ENCODE measurements at regions not wholly inside any gene's neighbourhood (a gene's known extent, or its start where the extent isn't known, plus 50 kb on each side); places are given as distances from the start of the nearest gene placed in this dataset.

DNA sequence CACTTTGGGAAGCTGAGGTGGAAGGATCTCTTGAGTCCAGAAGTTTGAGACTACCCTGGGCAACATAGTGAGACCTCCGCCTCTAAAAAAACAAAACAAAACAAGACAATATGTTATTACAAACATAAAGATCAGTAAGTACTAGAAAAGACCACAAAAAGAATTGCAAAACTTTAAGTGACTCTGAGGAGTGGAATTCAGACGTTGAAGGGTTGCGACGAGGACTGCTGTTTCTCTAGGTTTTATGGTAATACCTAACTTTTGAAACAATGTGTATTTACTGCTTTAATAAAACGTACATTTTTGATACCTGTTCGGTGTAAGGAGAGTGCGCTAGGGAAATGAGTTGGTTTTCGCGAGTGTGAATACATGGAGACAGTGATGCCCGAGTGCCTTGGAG is 250.4 kb downstream of the GATA3 start:
- TF ChIP-seq RARB (CRISPR knock-in tag; IDR thresholded peaks at IDR 0.05): no peak
- TF ChIP-seq ZC3H10 (CRISPR knock-in tag; IDR thresholded peaks at IDR 0.05): no peak
- TF ChIP-seq PATZ1 (CRISPR knock-in tag; IDR thresholded peaks at IDR 0.05; ENCODE audit: borderline replicate concordance): no peak
- no peak for TF ChIP-seq TOX (CRISPR knock-in tag; IDR thresholded peaks at IDR 0.05; ENCODE audit: borderline replicate concordance)
- no peak for TF ChIP-seq OSR1 (CRISPR knock-in tag; IDR thresholded peaks at IDR 0.05)
- TF ChIP-seq ISL1 (CRISPR knock-in tag; IDR thresholded peaks at IDR 0.05): no peak
- TF ChIP-seq, protein P1, sequence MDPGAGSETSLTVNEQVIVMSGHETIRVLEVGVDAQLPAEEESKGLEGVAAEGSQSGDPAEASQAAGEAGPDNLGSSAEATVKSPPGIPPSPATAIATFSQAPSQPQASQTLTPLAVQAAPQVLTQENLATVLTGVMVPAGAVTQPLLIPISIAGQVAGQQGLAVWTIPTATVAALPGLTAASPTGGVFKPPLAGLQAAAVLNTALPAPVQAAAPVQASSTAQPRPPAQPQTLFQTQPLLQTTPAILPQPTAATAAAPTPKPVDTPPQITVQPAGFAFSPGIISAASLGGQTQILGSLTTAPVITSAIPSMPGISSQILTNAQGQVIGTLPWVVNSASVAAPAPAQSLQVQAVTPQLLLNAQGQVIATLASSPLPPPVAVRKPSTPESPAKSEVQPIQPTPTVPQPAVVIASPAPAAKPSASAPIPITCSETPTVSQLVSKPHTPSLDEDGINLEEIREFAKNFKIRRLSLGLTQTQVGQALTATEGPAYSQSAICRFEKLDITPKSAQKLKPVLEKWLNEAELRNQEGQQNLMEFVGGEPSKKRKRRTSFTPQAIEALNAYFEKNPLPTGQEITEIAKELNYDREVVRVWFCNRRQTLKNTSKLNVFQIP (CRISPR knock-in tag; IDR thresholded peaks at IDR 0.05; ENCODE audit: borderline replicate concordance, low read depth): no peak
- no peak for TF ChIP-seq BACH2 (CRISPR knock-in tag; IDR thresholded peaks at IDR 0.05; ENCODE audit: borderline replicate concordance)
- TF ChIP-seq GLIS3 (CRISPR knock-in tag; IDR thresholded peaks at IDR 0.05): no peak
- no peak for TF ChIP-seq SNAI2 (CRISPR knock-in tag; IDR thresholded peaks at IDR 0.05)
- no peak for TF ChIP-seq ARNTL (CRISPR knock-in tag; IDR thresholded peaks at IDR 0.05; ENCODE audit: borderline replicate concordance, low read depth)
- no peak for TF ChIP-seq PPARA (CRISPR knock-in tag; IDR thresholded peaks at IDR 0.05; ENCODE audit: borderline replicate concordance)
- TF ChIP-seq, protein P2, sequence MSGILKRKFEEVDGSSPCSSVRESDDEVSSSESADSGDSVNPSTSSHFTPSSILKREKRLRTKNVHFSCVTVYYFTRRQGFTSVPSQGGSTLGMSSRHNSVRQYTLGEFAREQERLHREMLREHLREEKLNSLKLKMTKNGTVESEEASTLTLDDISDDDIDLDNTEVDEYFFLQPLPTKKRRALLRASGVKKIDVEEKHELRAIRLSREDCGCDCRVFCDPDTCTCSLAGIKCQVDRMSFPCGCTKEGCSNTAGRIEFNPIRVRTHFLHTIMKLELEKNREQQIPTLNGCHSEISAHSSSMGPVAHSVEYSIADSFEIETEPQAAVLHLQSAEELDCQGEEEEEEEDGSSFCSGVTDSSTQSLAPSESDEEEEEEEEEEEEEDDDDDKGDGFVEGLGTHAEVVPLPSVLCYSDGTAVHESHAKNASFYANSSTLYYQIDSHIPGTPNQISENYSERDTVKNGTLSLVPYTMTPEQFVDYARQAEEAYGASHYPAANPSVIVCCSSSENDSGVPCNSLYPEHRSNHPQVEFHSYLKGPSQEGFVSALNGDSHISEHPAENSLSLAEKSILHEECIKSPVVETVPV (CRISPR knock-in tag; IDR thresholded peaks at IDR 0.05): no peak
- TF ChIP-seq ZFP3 (CRISPR knock-in tag; IDR thresholded peaks at IDR 0.05): no peak
- no peak for TF ChIP-seq ZFP30 (CRISPR knock-in tag; IDR thresholded peaks at IDR 0.05)
- no peak for ATAC-seq

- no peak for ATAC-seq
- no peak for TF ChIP-seq GLIS3 (CRISPR knock-in tag; IDR thresholded peaks at IDR 0.05)
- no peak for TF ChIP-seq OSR1 (CRISPR knock-in tag; IDR thresholded peaks at IDR 0.05)
- TF ChIP-seq ZFP30 (CRISPR knock-in tag; IDR thresholded peaks at IDR 0.05): no peak
- TF ChIP-seq ZFP3 (CRISPR knock-in tag; IDR thresholded peaks at IDR 0.05): no peak
- no peak for TF ChIP-seq ZC3H10 (CRISPR knock-in tag; IDR thresholded peaks at IDR 0.05)
- TF ChIP-seq ZNF565 (CRISPR knock-in tag; conservative IDR thresholded peaks at IDR 0.05; ENCODE audit: low read depth): no peak
- TF ChIP-seq, protein P3, sequence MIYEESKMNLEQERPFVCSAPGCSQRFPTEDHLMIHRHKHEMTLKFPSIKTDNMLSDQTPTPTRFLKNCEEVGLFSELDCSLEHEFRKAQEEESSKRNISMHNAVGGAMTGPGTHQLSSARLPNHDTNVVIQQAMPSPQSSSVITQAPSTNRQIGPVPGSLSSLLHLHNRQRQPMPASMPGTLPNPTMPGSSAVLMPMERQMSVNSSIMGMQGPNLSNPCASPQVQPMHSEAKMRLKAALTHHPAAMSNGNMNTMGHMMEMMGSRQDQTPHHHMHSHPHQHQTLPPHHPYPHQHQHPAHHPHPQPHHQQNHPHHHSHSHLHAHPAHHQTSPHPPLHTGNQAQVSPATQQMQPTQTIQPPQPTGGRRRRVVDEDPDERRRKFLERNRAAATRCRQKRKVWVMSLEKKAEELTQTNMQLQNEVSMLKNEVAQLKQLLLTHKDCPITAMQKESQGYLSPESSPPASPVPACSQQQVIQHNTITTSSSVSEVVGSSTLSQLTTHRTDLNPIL (CRISPR knock-in tag; IDR thresholded peaks at IDR 0.05; ENCODE audit: low read depth): no peak
- TF ChIP-seq SNAI2 (CRISPR knock-in tag; IDR thresholded peaks at IDR 0.05): no peak
- TF ChIP-seq TOX (CRISPR knock-in tag; IDR thresholded peaks at IDR 0.05; ENCODE audit: borderline replicate concordance): no peak
- TF ChIP-seq ESRRG (CRISPR knock-in tag; IDR thresholded peaks at IDR 0.05): no peak
- TF ChIP-seq, protein P2 (CRISPR knock-in tag; IDR thresholded peaks at IDR 0.05): no peak
These were observed 251.6 kb downstream of the GATA3 start for GRCh38 chr10:8305876-8306652.

GRCh38 chr10:8306685-8307364 is 252.3 kb downstream of the GATA3 start:
- TF ChIP-seq ZFP3 (CRISPR knock-in tag; IDR thresholded peaks at IDR 0.05) (no peak), ISL1 (CRISPR knock-in tag; IDR thresholded peaks at IDR 0.05) (no peak), ZNF565 (CRISPR knock-in tag; conservative IDR thresholded peaks at IDR 0.05; ENCODE audit: low read depth) (no peak), RARB (CRISPR knock-in tag; IDR thresholded peaks at IDR 0.05) (no peak)
- TF ChIP-seq, protein P3 (CRISPR knock-in tag; IDR thresholded peaks at IDR 0.05; ENCODE audit: low read depth): no peak
- ATAC-seq: no peak
